SK-N-SH treated with all-trans-retinoic acid at 6 μM for 48 hours (cell line): ENCODE measurements at regions not wholly inside any gene's neighbourhood (a gene's known extent, or its start where the extent isn't known, plus 50 kb on each side); places are given as distances from the start of the nearest gene placed in this dataset.

Source experiments
- ATAC-seq: fragments of 200-7000 bp; cut with Tn5 transposase; 3 replicates; pipeline ENCODE4 v1.9.1; 2020; ENCODE audit warnings: mild to moderate bottlenecking, moderate library complexity
- ARNTL ChIP-seq: fragments of 450-650 bp; formaldehyde crosslinking; IDR thresholded peaks from 2 replicates; pipeline ENCODE4 v1.5.0; 2020; ENCODE audit warnings: low read depth, mild to moderate bottlenecking, moderate library complexity, borderline replicate concordance
- BACH2 ChIP-seq: fragments of 250-450 bp; sonication (Bioruptor Pico); IDR thresholded peaks from 2 replicates; pipeline ENCODE4 v1.9.0; 2021; ENCODE audit warnings: mild to moderate bottlenecking, borderline replicate concordance
- CREB5 ChIP-seq: fragments of 250-450 bp; sonication (Bioruptor Pico); IDR thresholded peaks from 2 replicates; pipeline ENCODE4 v1.5.1; 2020; ENCODE audit warnings: low read depth, mild to moderate bottlenecking, moderate library complexity
- CSDC2 ChIP-seq: fragments of 250-450 bp; sonication (Bioruptor Pico); IDR thresholded peaks from 2 replicates; pipeline ENCODE4 v1.5.0; 2020; ENCODE audit warnings: mild to moderate bottlenecking, moderate library complexity
- CSRNP3 ChIP-seq: fragments of 250-450 bp; sonication (Bioruptor Pico); IDR thresholded peaks from 2 replicates; pipeline ENCODE4 v1.5.1; 2021; ENCODE audit warnings: mild to moderate bottlenecking, moderate library complexity
- ESRRG ChIP-seq: fragments of 250-450 bp; sonication (Bioruptor Pico); IDR thresholded peaks from 2 replicates; pipeline ENCODE4 v1.6.1; 2021; ENCODE audit warnings: mild to moderate bottlenecking
- OSR1 ChIP-seq: fragments of 250-450 bp; sonication (Bioruptor Pico); IDR thresholded peaks from 2 replicates; pipeline ENCODE4 v1.8.0; 2022; ENCODE audit warnings: moderate library complexity, mild to moderate bottlenecking, inconsistent platforms
- PATZ1 ChIP-seq: fragments of 250-450 bp; sonication (Bioruptor Pico); IDR thresholded peaks from 2 replicates; pipeline ENCODE4 v1.8.0; 2020; ENCODE audit warnings: mild to moderate bottlenecking, moderate library complexity, borderline replicate concordance
- POU6F1 ChIP-seq: fragments of 250-450 bp; sonication (Bioruptor Pico); IDR thresholded peaks from 2 replicates; pipeline ENCODE4 v1.8.0; 2021; ENCODE audit warnings: low read depth, mild to moderate bottlenecking, moderate library complexity, borderline replicate concordance
- PPARA ChIP-seq: fragments of 250-450 bp; sonication (Bioruptor Pico); IDR thresholded peaks from 2 replicates; pipeline ENCODE4 v1.5.0; 2020; ENCODE audit warnings: mild to moderate bottlenecking, borderline replicate concordance
- SNAI2 ChIP-seq: fragments of 250-450 bp; sonication (Bioruptor Pico); IDR thresholded peaks from 2 replicates; pipeline ENCODE4 v1.5.0; 2020; ENCODE audit warnings: mild to moderate bottlenecking, moderate library complexity
- TCF4 ChIP-seq: fragments of 250-450 bp; sonication (Bioruptor Pico); IDR thresholded peaks from 2 replicates; pipeline ENCODE4 v1.8.0; 2021; ENCODE audit warnings: mild to moderate bottlenecking, moderate library complexity, borderline replicate concordance
- TOX ChIP-seq: fragments of 250-450 bp; sonication (Bioruptor Pico); IDR thresholded peaks from 2 replicates; pipeline ENCODE4 v1.8.0; 2021; ENCODE audit warnings: mild to moderate bottlenecking, moderate library complexity, borderline replicate concordance
- TSHZ2 ChIP-seq: fragments of 250-450 bp; sonication (Bioruptor Pico); IDR thresholded peaks from 2 replicates; pipeline ENCODE4 v1.5.0; 2020; ENCODE audit warnings: mild to moderate bottlenecking, moderate library complexity
- ZC3H10 ChIP-seq: fragments of 250-450 bp; sonication (Bioruptor Pico); IDR thresholded peaks from 2 replicates; pipeline ENCODE4 v1.5.1; 2021; ENCODE audit warnings: mild to moderate bottlenecking, moderate library complexity
- ZFP3 ChIP-seq: fragments of 250-450 bp; sonication (Bioruptor Pico); IDR thresholded peaks from 2 replicates; pipeline ENCODE4 v1.5.0; 2020; ENCODE audit warnings: mild to moderate bottlenecking, moderate library complexity
- ZFP30 ChIP-seq: fragments of 450-650 bp; formaldehyde crosslinking; IDR thresholded peaks from 2 replicates; pipeline ENCODE4 v1.5.0; 2022; ENCODE audit warnings: mild to moderate bottlenecking, moderate library complexity
- ZNF565 ChIP-seq: fragments of 450-650 bp; formaldehyde crosslinking; conservative IDR thresholded peaks from 2 replicates; pipeline ENCODE4 v1.5.0; 2020; ENCODE audit warnings: low read depth, mild to moderate bottlenecking, moderate library complexity
- ZNF70 ChIP-seq: fragments of 450-650 bp; formaldehyde crosslinking; IDR thresholded peaks from 2 replicates; pipeline ENCODE4 v1.5.0; 2020; ENCODE audit warnings: mild to moderate bottlenecking, moderate library complexity
- ZNF8 ChIP-seq: fragments of 450-650 bp; formaldehyde crosslinking; IDR thresholded peaks from 2 replicates; pipeline ENCODE4 v1.5.0; 2020; ENCODE audit warnings: mild to moderate bottlenecking, moderate library complexity

GRCh38 chr6:92714346-92714745, 705.0 kb downstream of the EPHA7 start (continued):
- no peak for TF ChIP-seq CSRNP3 (CRISPR knock-in tag)
- TF ChIP-seq TCF4: no peak
- TF ChIP-seq POU6F1: no peak
- no peak for TF ChIP-seq BACH2
- no peak for TF ChIP-seq ZFP30 (CRISPR knock-in tag)

GRCh38 chr6:92710048-92710447, 709.3 kb downstream of the EPHA7 start:
- TF ChIP-seq OSR1 (CRISPR knock-in tag) (no peak), ZNF565 (CRISPR knock-in tag) (no peak), ESRRG (no peak), CSDC2 (CRISPR knock-in tag) (no peak), ZFP3 (CRISPR knock-in tag) (no peak), ZC3H10 (no peak), CREB5 (no peak), ZFP30 (CRISPR knock-in tag) (no peak), ZNF70 (CRISPR knock-in tag) (no peak), POU6F1 (no peak), SNAI2 (CRISPR knock-in tag) (no peak), TSHZ2 (no peak), TOX (CRISPR knock-in tag) (no peak), BACH2 (no peak), PATZ1 (no peak)
- ATAC-seq: no peak

- TF ChIP-seq ZNF565 (CRISPR knock-in tag) (no peak), SNAI2 (CRISPR knock-in tag) (no peak), ZNF8 (CRISPR knock-in tag) (no peak), ARNTL (CRISPR knock-in tag) (no peak), PPARA (CRISPR knock-in tag) (no peak), BACH2 (no peak), CREB5 (no peak), ESRRG (no peak), TSHZ2 (no peak), OSR1 (CRISPR knock-in tag) (no peak), POU6F1 (no peak), TCF4 (no peak)
- TF ChIP-seq, all 23 proteins: peak for 0
- ATAC-seq: no peak
Observed at GRCh38 chr6:92708945-92709344, 710.4 kb downstream of the EPHA7 start.
